GM19023 (cell line): ENCODE measurements at regions not wholly inside any gene's neighbourhood (a gene's known extent, or its start where the extent isn't known, plus 50 kb on each side); places are given as distances from the start of the nearest gene placed in this dataset.

Source experiments
- ATAC-seq: cut with Tn5 transposase; IDR thresholded peaks from one replicate; pipeline ENCODE4 v1.9.1; 2021; ENCODE audit warnings: mild to moderate bottlenecking, moderate library complexity; ENCODE audit not compliant: unreplicated experiment

DNA sequence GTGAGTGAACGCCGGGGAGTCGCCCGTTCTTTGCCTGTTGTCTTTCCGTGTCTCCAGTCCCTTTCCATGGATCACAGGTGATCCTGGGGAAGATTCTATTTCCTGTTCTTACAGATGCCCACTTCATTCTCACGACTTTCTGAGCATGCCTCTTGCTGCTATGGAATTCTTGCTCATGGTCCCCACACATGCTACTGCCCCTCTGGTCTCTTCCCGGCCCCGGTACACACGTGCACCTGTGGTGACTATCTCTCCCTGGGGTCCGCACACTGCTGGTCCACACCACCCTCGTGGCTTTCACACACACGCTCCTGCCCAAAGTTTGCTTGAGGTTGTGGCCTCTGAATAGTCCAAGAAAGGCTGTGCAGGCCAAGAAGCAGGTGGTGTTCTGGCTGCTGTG is 67.9 kb upstream of the ALKAL2 start:
- ATAC-seq: no peak

GRCh38 chr2:352696-353095 is 64.8 kb upstream of the ALKAL2 start:
- ATAC-seq: no peak

DNA sequence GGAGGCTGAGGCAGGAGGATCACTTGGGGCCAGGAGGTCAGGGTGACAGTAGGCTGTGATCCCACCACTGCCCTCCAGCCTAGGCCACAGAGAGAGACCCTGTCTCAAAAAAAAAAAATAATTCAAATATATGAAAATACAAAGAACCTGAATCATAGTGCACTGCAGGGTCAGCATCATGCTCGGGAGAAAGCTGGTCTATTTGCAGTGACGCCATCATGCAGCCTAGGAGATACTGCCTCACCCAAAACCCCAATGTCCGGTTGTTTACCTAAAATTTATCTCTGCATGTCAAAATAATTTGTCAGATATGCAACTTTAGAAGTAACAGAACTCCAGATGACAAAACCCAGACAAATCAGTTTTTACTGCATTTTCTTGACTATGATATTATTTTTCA is 61.5 kb upstream of the ALKAL2 start:
- no peak for ATAC-seq

DNA sequence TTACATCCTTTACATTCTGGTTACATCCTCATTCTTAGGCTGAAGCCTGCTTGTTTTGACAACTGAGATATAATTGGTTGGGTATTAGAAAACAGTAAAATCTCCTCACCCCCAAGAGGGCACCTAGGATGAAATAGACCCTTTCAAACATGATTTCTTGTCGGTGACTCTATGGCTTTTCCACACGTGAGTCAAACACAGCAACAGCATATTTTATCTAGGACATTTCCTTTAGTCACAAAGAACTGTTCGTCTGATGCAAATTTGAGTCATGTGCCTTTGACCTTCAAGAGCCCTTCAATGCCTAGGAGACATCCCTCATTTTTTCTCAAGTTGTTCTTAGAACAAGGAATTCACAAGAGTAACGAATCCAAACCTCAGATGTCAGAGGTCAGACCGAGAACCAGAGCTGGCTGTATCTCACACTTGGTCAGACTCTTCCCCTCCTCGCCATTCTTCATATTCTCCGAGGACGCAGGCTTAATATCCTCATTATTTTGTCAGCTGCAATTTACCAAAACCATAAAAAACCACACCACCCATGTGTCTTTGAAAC is 60.5 kb upstream of the ALKAL2 start:
- ATAC-seq: no peak

DNA sequence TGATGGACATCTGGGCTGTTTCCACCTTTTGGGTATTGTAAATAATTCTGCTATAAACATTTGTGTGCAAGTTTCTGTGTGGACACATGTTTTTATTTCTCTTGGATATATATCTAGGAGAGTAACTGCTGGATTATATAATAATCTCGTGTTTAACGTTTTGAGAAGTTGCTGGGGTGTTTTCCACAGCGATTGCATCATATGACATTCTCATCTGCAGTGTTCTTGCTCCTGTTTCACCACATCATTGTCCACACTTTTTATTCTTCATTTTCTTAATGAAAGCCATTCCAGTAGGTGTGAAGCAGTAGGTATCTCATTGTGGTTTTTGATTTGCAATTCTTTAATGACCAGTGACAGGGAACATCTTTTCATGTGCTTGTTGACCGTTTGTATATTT is 56.9 kb upstream of the ALKAL2 start:
- no peak for ATAC-seq

- no peak for ATAC-seq
Measured at GRCh38 chr2:343355-343754, 55.5 kb upstream of the ALKAL2 start.

- ATAC-seq: no peak
Measured at GRCh38 chr2:341912-342311, 54.0 kb upstream of the ALKAL2 start.

DNA sequence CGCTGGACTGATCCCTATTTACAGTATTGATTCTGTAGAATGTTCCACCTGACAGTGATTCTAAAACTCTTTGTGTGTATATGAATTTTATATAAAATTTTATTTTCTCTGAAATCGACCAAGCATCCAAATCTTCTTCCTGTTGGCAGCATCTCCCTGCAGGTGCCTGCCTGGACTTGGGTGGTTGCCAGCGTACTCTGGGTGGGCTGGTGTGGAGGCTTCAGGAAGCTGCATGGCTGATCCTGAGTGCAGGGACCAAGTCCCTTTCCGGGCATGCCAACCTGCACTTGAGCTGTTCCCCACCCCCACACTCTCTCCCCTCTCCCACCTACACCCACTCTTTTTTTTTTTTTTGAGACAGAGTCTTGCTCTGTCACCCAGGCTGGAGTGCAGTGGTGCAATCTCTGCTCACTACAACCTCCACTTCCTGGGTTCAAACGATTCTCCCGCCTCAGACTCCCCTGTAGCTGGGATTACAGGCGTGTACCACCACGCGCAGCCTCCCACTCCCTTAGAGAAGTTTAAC is 53.2 kb upstream of the ALKAL2 start:
- no peak for ATAC-seq
